ENCODE measurements at regions not wholly inside any gene's neighbourhood (a gene's known extent, or its start where the extent isn't known, plus 50 kb on each side); places are given as distances from the start of the nearest gene placed in this dataset.

GRCh38 chr10:29946614-29946952 is 112.8 kb downstream of the JCAD start:
- ChIA-PET POLR2A (no interaction called here), CTCF (ENCODE audit: low intra/inter-chr PET ratio, low total read pairs) (no interaction called here)
- WGBS (ENCODE audit: low lambda C conversion rate) = no CpG with 5 or more reads among the region's 3 CpGs
- H3K79me2 ChIP-seq (ENCODE audit: insufficient read depth, low read length) = no peaks in the 10 kb centered on the region
- no peak overlapping the region for H3K4me2 ChIP-seq (ENCODE audit: low read depth, low read length)
- no TSS peak for BruUV-seq (replicated peaks)
- in situ Hi-C loops (cut with HindIII; ENCODE audit: extremely low pct_ligation_motif_present, low pct_unique_long_range_greater_than_20kb) = no loop called here
- intact Hi-C loops (cut with micrococcal nuclease; ENCODE audit: unreplicated experiment) = no loop called here
- H4K20me1 ChIP-seq (ENCODE audit: insufficient read depth, low read length) = no peaks in the 10 kb centered on the region
- no peak for TF ChIP-seq ZNF282 (IDR thresholded peaks at IDR 0.05; ENCODE audit: partially characterized antibody)
- no peak for TF ChIP-seq FOXC1 (CRISPR knock-in tag; IDR thresholded peaks at IDR 0.05; ENCODE audit: borderline replicate concordance)
- no peak for TF ChIP-seq KAT7 (CRISPR knock-in tag; IDR thresholded peaks at IDR 0.05; ENCODE audit: borderline replicate concordance)
- no peaks in the 10 kb centered on the region; a peak in 2 of 5 replicates for H3K27me3 ChIP-seq (ENCODE audit: control insufficient read depth in 1 of 2, insufficient read depth in 2 of 2, low read length in 2 of 2)
- ATAC-seq (no peak), FAIRE-seq (no peak), DNase-seq (ENCODE audit: low spot score) (no peak)
- no peaks in the 10 kb centered on the region for H3K36me3 ChIP-seq (replicated peaks in 1 of 2; ENCODE audit: control insufficient read depth in 1 of 2, insufficient read depth in 2 of 2, low read length in 2 of 2)
- no peak overlapping the region for H3K9ac ChIP-seq (ENCODE audit: insufficient read depth, low read depth, low read length)
- no peaks in the 10 kb centered on the region for H3K4me1 ChIP-seq (ENCODE audit: insufficient read depth, low read length)
- H3K4me3 ChIP-seq (replicated peaks in 1 of 3; ENCODE audit: insufficient read depth in 1 of 3, low read depth in 2 of 3, low read length in 3 of 3) = no peak overlapping the region
- H2AFZ ChIP-seq (ENCODE audit: low read length) = no peak overlapping the region
- H3K9me3 ChIP-seq (ENCODE audit: low read length) = no peaks in the 10 kb centered on the region
- no peak overlapping the region for H3K27ac ChIP-seq (ENCODE audit: extremely low read length, insufficient read depth, low read length)

- Histone ChIP-seq H3K4me2 (ENCODE audit: low read depth, low read length) (no peak overlapping the region), H2AFZ (ENCODE audit: low read length) (no peak overlapping the region), H3K4me3 (replicated peaks in 1 of 3; ENCODE audit: insufficient read depth in 1 of 3, low read depth in 2 of 3, low read length in 3 of 3) (no peak overlapping the region), H3K27me3 (ENCODE audit: control insufficient read depth in 1 of 2, insufficient read depth in 2 of 2, low read length in 2 of 2) (no peaks in the 10 kb centered on the region), H4K20me1 (ENCODE audit: insufficient read depth, low read length) (no peaks in the 10 kb centered on the region), H3K9ac (ENCODE audit: insufficient read depth, low read depth, low read length) (no peak overlapping the region), H3K4me1 (ENCODE audit: insufficient read depth, low read length) (no peaks in the 10 kb centered on the region), H3K27ac (ENCODE audit: extremely low read length, insufficient read depth, low read length) (no peak overlapping the region), H3K79me2 (ENCODE audit: insufficient read depth, low read length) (no peaks in the 10 kb centered on the region), H3K9me3 (ENCODE audit: low read length) (no peaks in the 10 kb centered on the region), H3K36me3 (replicated peaks in 1 of 2; ENCODE audit: control insufficient read depth in 1 of 2, insufficient read depth in 2 of 2, low read length in 2 of 2) (no peaks in the 10 kb centered on the region)
- CTCF ChIA-PET (ENCODE audit: low intra/inter-chr PET ratio, low total read pairs) = no interaction called here
- no TSS peak for BruUV-seq (replicated peaks)
- ATAC-seq (no peak), FAIRE-seq (no peak), DNase-seq (ENCODE audit: low spot score) (no peak)
- intact Hi-C loops (cut with micrococcal nuclease; ENCODE audit: unreplicated experiment) = no loop called here
- in situ Hi-C loops (cut with HindIII; ENCODE audit: extremely low pct_ligation_motif_present, low pct_unique_long_range_greater_than_20kb) = no loop called here
- 0% methylated on average over 1 of the region's 1 CpG for WGBS (ENCODE audit: low lambda C conversion rate)
- TF ChIP-seq SIX4 (CRISPR knock-in tag; IDR thresholded peaks at IDR 0.05) (no peak), ZNF142 (CRISPR knock-in tag; IDR thresholded peaks at IDR 0.05) (no peak), BRCA1 (CRISPR knock-in tag; IDR thresholded peaks at IDR 0.05) (no peak), JUND (CRISPR knock-in tag; IDR thresholded peaks at IDR 0.05) (no peak), ZNF773 (CRISPR knock-in tag; IDR thresholded peaks at IDR 0.05; ENCODE audit: borderline replicate concordance) (no peak), BCLAF1 (IDR thresholded peaks at IDR 0.05) (no peak)
- POLR2A ChIA-PET = no interaction called here
These were observed 117.9 kb downstream of the JCAD start for GRCh38 chr10:29941476-29941875.
